ENCODE measurements at regions not wholly inside any gene's neighbourhood (a gene's known extent, or its start where the extent isn't known, plus 50 kb on each side); places are given as distances from the start of the nearest gene placed in this dataset.

DNA sequence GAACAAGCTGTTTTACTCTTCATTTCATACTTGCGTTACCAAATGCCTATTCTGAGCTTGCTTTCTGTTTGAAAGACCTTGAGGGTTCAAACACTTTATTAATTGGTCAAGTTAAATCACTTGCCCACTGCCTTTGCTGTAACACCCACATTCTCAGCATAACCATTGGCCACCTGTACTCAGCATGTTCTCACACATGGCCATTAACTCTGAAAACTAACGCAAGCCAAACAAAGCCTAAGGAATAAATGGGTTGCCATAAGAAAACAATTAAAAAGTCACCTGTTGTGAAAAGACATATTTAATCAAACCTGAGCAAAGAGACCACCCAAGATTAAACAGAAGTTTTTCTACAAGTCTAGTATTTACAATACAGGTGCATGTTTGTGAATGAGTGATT lies 517.2 kb upstream of the SPRY2 start:
- no peak for TF ChIP-seq POLR2A (IDR thresholded peaks at IDR 0.05)
- TF ChIP-seq, protein P1, sequence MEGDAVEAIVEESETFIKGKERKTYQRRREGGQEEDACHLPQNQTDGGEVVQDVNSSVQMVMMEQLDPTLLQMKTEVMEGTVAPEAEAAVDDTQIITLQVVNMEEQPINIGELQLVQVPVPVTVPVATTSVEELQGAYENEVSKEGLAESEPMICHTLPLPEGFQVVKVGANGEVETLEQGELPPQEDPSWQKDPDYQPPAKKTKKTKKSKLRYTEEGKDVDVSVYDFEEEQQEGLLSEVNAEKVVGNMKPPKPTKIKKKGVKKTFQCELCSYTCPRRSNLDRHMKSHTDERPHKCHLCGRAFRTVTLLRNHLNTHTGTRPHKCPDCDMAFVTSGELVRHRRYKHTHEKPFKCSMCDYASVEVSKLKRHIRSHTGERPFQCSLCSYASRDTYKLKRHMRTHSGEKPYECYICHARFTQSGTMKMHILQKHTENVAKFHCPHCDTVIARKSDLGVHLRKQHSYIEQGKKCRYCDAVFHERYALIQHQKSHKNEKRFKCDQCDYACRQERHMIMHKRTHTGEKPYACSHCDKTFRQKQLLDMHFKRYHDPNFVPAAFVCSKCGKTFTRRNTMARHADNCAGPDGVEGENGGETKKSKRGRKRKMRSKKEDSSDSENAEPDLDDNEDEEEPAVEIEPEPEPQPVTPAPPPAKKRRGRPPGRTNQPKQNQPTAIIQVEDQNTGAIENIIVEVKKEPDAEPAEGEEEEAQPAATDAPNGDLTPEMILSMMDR (IDR thresholded peaks at IDR 0.05): no peak
